Glomerular visceral epithelial cell (primary cell): ENCODE measurements at regions not wholly inside any gene's neighbourhood (a gene's known extent, or its start where the extent isn't known, plus 50 kb on each side); places are given as distances from the start of the nearest gene placed in this dataset.
A peak's percentile ranks its signal among the peaks of the same experiment; 100 is the strongest.

ENCODE experiments used
- DNase-seq: peaks from one replicate; pipeline ENCODE4 v3.0.0-alpha.2; 2016; ENCODE audit errors: extremely low spot score

GRCh38 chr1:59115865-59116264, 181.0 kb upstream of the FGGY start:
- DNase-seq, result no peak

DNA sequence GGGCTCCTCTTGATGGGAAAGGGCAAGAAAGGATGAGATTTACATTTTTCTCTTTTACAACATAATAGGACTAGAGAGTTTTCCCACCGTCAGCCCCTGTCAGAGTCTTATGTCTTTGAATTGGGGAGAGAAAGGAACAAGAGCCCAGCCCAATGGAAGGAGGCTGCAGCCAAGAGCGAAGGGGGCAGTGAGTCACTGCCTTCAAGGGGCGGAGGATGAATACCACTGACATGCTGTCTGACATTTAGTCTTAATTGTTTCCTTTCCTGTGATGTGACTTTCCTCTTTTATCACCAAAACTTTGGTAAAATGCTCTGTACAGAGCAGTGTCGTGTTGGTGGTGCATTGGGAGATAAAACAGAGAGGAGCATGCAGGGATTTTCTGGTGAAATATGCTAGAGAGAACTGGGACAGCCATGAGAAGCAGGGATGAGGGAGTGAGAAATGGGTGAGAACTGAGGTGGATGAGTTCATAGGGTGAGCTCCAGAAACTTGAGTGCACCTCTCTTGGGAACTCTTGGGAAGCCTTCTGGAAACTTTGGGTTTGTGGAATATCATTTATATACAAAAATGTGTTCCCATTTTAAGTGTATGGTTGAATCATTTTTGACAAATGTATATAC, 179.9 kb upstream of the FGGY start:
- peak; percentile 40 for DNase-seq

DNA sequence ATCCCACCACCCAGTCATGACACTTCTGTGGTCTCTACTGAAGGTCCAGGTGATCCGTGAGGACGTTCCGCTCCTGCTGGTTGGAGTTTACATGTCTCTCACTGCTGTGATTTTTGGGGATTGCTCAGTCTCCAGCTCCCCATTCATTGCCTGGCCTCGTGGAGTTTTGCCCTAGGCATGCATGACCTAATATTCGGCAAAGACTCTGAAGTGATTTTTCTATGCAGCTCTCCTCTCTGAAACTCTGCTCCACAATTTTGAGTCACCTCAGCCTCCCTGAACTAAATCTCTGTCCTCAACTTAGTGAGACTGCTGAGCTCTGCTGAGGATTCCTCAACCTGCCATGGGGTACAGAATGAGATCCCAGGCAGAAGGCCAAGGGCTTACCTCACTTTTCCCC, 174.4 kb upstream of the FGGY start:
- no peak for DNase-seq

GRCh38 chr1:59123081-59123681, 173.7 kb upstream of the FGGY start:
- DNase-seq, result no peak

DNA sequence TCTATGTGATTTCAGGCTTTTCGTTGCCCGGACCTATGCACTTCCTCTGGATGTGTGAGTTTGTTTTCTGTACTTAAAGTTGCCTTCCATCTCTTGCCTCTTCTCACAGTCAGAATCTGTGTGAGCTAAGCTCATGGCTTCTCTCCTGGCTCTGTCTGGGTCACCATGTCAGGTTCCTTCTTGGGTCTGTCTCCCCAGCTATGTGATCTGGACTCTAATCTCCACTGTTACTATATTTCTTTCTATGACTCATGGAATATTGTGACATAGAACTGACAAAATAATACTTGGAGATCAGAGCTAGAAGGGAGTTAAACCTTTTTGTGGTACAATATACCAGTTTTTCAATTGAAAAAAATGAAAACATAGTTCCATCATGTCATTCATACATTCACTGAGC, 172.7 kb upstream of the FGGY start:
- DNase-seq, result no peak

DNA sequence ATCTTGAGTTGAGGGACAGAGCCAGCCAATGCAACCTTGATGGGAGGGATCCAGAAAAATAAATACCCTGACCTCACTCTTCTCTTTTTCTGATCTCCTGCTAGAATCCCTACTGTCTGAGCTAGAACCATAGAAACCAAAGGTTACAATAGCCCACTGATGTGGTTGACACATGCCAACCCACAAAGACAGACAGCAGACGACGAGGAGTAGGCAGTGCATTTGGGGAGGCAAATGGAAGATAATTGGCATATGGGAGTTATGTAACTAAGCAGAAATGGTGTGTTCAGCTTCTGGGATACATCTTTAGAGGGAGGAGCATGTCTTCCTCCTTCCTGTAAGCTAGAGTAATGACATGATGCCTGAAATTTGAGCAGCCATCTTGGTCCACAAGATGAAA, 171.7 kb upstream of the FGGY start:
- DNase-seq, result no peak

DNA sequence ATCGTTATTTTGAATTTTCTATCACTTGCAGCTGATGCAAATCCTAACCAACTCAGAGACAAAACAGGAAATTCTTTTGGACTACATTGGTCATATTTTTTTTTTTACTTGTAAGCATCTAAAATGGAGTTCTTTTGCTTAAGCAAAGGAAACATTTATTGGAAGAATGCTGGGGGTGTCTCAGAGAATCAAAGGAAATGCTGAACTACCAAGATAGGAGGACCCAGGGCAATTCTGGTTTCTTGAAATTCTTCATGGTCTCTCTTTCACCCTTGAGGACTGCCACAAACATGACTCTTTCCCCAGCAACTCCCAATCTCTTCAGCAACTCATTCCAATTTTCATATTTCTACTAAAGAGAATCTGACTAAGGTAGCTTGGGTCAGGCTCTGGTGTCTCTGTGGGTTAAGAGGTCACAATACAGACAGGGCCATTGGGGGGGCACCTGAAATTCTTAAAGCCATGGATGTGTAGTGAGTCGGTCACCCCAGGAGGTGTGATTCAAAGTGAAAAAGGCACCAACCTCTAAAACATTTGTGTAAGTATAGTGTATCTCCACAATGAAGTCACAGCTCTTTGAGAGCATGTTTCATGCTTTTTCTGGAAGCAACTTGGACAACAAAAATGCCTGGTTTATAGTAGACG, 171.1 kb upstream of the FGGY start:
- DNase-seq, result no peak

GRCh38 chr1:59126366-59126765, 170.5 kb upstream of the FGGY start:
- DNase-seq, result no peak

DNA sequence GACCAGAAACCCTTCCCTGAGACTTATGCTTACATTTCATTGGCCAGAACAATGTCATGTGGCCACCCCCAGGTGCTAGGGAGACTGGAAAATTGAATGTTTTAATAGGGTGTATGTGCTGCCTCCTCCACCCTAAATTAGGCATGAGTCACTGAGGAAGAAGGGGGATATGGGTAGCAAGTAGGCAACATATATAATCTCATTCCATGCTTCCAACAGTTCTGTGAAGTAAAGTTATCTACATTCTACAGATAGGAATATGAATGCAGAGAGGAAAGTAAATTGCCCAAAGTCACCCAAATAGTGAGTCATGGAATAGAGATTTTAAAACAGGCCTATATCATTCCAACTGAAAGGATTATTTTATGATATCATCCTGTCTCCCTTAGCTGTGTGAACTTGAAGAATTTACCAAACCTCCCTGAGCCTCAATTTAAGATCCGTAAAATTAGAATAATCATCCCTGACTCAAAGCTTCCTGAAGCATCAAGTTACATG, 168.6 kb upstream of the FGGY start:
- DNase-seq, result peak; percentile 49

DNA sequence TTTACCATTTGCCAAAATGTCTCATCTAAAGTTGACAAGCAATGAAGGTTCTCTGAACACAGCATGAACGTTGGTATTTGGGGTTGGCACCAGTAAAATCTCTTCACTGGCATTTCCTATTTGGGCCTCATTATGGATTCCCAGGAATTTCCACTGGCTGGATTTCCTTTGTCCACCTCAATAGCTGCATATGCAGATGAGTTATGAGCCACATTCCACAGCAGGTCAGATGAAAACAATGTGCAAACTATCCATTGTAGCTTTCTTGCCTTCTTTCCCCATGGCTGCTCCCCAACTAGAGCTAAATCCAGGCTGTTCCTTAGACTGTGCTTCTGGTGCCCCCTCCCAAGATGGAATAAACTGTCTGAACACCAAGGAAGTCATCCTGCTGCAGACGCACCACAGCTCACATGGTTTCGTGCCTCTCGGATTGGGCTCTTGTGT, 168.1 kb upstream of the FGGY start:
- DNase-seq, result peak; percentile 67

DNA sequence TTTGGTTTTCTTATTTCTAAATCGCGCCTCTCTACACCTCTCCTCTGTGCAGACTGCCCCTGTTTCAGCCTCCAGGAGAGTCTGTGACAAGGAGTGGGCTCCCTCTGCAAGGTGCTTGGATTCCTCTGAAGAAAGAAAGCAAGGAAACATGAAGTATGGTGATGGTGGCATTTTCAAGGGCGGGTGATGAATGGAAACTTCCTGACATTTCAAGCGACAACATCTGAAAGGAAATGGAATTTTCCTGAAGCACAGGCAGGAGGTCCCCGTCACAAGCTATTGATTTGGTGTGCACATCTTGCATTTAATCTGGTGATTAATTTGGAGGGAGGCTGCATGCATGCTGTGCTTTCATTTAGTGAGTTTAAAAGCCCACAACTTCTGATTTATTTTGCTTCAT, 164.6 kb upstream of the FGGY start:
- DNase-seq, result no peak

DNA sequence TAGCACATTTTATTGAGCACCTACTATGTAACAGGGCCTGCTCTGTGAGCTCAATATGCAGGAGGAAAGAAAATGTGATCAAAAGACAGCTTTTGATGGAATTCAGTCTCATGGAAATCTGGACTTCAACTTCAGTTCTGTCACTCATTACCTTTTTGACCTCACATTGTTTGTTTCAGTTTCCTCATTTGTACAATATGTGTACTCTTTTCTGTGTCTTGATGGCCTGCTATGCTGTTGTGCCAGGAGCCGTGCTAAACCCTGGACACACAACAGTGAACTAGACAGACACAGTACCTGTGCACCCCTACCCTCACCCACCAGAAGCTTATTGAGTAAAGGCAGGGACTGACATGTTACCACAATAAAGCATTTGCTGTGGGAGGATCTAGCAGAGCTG, 162.9 kb upstream of the FGGY start:
- no peak for DNase-seq

- DNase-seq, result no peak
Measured at GRCh38 chr1:59135761-59136255, 161.1 kb upstream of the FGGY start.

- DNase-seq, result no peak
Measured at GRCh38 chr1:59136541-59137275, 160.2 kb upstream of the FGGY start.

DNA sequence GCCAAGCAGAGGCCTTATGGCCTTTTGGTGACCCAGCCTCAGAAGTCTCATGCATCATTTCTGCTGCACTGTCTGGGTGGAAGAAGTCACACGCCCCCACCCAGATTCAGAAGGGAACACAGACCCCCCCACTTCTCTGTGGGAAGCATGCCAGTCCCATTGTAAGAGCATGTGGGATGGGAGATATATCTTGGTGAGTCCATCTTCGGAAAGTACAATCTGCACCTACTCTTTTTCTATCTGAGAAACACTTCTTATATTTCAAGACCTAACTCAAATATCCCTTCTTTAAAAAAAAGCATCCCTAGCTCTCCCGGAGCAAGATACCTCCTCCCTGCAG, 159.6 kb upstream of the FGGY start:
- no peak for DNase-seq

GRCh38 chr1:59137968-59138367, 158.9 kb upstream of the FGGY start:
- no peak for DNase-seq

DNA sequence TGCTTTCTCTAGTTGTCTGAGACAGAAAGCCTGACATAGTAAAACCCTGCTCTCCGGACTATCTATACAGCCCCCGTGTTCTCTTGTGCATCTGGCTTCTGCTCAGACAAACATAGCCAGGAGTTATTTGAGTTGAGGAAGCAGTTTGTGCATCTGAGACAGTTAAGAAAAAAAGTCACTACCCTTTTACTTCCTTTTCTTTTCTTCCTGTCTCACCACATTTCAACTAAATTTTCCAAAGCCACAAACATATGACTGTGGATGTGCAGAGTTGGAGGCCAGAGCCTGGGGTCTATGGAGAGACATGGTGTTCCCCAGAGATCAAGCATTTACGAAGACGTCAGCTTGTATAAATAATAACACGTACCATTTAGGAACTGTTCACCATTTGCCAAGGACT, 158.5 kb upstream of the FGGY start:
- no peak for DNase-seq

- DNase-seq, result peak; percentile 29
Measured at GRCh38 chr1:59139396-59139795, 157.5 kb upstream of the FGGY start.

DNA sequence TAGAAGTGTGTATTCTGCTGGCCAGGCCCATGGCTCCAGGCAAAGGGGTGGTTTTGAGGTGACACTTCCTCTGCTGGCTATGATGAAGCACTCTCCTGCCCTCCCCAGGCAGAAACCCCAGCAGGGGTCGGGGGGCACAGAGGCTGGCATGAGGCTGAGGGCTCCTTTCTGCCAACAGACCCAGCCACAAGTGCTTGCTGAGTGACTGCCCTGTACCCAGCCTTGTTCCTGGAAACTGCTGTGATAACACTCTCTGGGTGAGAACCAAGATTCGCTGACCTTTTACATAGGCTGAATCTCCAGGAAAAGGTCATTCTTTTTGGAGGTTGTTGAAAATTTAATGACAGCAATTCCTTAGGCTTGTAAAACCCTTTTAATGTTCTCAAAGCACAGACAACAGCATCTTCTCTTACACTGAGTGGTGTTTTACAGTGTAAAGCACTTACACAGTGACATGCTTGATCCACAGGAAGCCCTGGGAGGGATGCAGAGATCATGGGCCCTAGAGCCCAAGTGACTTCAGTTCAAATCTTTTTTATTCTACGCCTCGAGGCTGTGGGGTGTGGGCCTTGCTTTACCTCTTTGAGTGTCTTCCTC, 155.5 kb upstream of the FGGY start:
- DNase-seq, result no peak

DNA sequence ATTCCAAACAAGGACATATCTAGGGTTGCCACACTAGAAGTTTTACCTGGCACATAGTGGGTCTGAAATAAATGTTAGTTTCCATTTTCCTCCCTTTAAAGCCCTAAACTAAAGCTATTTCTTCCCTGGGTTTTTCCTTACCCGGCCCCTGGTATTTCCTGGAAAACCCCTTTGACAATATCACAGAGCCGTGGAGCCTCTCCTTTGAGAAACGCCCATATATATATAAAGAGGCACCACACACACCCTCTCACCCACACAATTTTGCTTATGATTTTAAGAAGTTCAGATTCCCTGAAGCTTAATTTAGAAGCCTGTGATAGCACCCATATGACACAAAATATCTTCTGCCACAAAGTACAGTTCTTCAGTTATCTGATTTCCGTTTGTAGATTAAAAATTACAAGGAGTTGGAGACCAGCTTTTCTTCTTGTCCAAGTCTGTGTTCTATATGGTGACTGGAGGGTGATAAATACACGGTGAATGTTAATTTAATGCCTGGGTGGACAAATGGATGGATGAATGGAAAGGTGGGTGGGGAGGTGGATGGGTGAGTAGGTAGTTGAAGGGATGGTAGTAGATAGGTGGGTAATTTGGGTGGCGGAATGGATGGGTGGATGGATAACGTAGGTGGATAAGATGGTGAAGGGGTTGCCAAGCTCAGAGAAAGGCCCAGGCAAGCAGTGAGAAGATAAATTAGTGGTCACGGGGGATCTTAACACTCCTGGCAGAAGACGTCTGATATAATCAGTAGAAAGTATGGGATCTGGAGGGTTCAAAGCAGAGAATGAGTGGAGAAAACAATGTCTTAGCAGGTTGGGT, 154.4 kb upstream of the FGGY start:
- DNase-seq, result no peak

DNA sequence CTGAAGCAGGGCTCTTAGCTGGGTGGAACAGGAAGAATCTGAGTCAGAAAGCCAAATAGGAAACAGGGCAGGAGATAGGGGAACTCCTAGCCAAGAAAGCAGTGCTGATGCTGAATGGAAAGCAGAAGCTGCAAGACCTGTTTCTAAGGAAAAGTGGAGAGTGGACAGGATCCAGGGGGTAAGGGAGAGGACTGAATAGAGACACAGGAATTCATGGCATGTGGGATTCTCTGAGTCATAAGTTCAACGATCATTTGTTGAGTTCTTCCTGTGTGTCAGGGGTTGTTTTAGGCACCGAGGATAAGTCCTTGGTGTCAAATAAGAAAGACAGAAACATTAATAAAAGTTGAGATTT, 153.8 kb upstream of the FGGY start:
- DNase-seq, result peak; percentile 96
